ENCODE measurements at regions not wholly inside any gene's neighbourhood (a gene's known extent, or its start where the extent isn't known, plus 50 kb on each side); places are given as distances from the start of the nearest gene placed in this dataset.

DNA sequence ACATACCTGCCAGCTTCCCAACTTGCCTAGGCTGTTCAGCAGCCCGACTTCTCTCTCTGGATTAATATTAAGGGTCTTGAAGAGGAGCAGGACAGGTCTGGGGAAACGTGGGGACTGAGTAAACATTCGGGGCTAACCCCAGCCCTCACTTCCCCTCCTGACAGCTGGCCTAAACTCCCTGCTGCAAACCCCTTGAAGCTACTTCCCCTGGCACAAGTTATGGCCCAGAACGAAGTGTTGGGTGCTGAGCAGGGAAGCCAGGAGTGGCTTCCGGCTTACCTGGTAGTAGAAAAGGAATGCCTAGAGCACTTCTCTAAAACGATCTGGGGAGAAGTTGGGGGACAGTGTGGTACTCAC lies 200.0 kb downstream of the BCOR start (continued):
- TF ChIP-seq, protein P1, sequence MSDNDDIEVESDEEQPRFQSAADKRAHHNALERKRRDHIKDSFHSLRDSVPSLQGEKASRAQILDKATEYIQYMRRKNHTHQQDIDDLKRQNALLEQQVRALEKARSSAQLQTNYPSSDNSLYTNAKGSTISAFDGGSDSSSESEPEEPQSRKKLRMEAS (IDR thresholded peaks at IDR 0.05; ENCODE audit: low read depth): no peak
- TF ChIP-seq, protein P2, sequence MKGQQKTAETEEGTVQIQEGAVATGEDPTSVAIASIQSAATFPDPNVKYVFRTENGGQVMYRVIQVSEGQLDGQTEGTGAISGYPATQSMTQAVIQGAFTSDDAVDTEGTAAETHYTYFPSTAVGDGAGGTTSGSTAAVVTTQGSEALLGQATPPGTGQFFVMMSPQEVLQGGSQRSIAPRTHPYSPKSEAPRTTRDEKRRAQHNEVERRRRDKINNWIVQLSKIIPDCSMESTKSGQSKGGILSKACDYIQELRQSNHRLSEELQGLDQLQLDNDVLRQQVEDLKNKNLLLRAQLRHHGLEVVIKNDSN (IDR thresholded peaks at IDR 0.05; ENCODE audit: borderline replicate concordance, low read depth): no peak
- TF ChIP-seq EP300 (IDR thresholded peaks at IDR 0.05; ENCODE audit: borderline replicate concordance in 1 of 2, low read depth in 1 of 2, low read length in 1 of 2): no peak
- no peak for TF ChIP-seq JUND (IDR thresholded peaks at IDR 0.05)
- TF ChIP-seq GATA2 (CRISPR knock-in tag; IDR thresholded peaks at IDR 0.05): no peak

GRCh38 chrX:39898147-39898546 lies 199.6 kb downstream of the BCOR start:
- no peaks in the 10 kb centered on the region for H3K9me3 ChIP-seq
- DNase-seq: no peak
- no peaks in the 10 kb centered on the region for H4K20me1 ChIP-seq (ENCODE audit: insufficient read depth)
- ChIA-PET POLR2A (no interaction called here), CTCF (interaction anchor here (1.0 kb wide), 1 partner anchor 11 kb away, joined by 3 read pairs; no protein-coding TSS in a partner anchor)
- TF ChIP-seq GABPA (IDR thresholded peaks at IDR 0.05; ENCODE audit: low read depth) (no peak), CTCF (IDR thresholded peaks at IDR 0.05) (no peak), POLR2AphosphoS5 (IDR thresholded peaks at IDR 0.05; ENCODE audit: low read depth, low read length) (no peak), SIN3A (IDR thresholded peaks at IDR 0.05; ENCODE audit: borderline replicate concordance, low read depth, low read length) (no peak), TAF1 (IDR thresholded peaks at IDR 0.05; ENCODE audit: borderline replicate concordance, low read depth, low read length) (no peak), ELF1 (IDR thresholded peaks at IDR 0.05) (no peak), FOSL2 (IDR thresholded peaks at IDR 0.05; ENCODE audit: borderline replicate concordance, low read depth) (no peak), RCOR1 (IDR thresholded peaks at IDR 0.05; ENCODE audit: low read length) (no peak), RXRA (IDR thresholded peaks at IDR 0.05; ENCODE audit: borderline replicate concordance, low read depth) (no peak), FOXJ3 (CRISPR knock-in tag; IDR thresholded peaks at IDR 0.05) (no peak), FOXM1 (IDR thresholded peaks at IDR 0.05; ENCODE audit: low read depth) (no peak), TCF12 (IDR thresholded peaks at IDR 0.05) (no peak), RFX5 (IDR thresholded peaks at IDR 0.05; ENCODE audit: low read length) (no peak), RAD21 (IDR thresholded peaks at IDR 0.05; ENCODE audit: low read length) (no peak), EP300 (IDR thresholded peaks at IDR 0.05; ENCODE audit: borderline replicate concordance in 1 of 2, low read depth in 1 of 2, low read length in 1 of 2) (no peak), NFIC (IDR thresholded peaks at IDR 0.05; ENCODE audit: borderline replicate concordance) (no peak)
- TF ChIP-seq, protein P3, sequence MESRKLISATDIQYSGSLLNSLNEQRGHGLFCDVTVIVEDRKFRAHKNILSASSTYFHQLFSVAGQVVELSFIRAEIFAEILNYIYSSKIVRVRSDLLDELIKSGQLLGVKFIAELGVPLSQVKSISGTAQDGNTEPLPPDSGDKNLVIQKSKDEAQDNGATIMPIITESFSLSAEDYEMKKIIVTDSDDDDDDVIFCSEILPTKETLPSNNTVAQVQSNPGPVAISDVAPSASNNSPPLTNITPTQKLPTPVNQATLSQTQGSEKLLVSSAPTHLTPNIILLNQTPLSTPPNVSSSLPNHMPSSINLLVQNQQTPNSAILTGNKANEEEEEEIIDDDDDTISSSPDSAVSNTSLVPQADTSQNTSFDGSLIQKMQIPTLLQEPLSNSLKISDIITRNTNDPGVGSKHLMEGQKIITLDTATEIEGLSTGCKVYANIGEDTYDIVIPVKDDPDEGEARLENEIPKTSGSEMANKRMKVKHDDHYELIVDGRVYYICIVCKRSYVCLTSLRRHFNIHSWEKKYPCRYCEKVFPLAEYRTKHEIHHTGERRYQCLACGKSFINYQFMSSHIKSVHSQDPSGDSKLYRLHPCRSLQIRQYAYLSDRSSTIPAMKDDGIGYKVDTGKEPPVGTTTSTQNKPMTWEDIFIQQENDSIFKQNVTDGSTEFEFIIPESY (IDR thresholded peaks at IDR 0.05; ENCODE audit: borderline replicate concordance, low read depth): no peak
- TF ChIP-seq, protein P4, sequence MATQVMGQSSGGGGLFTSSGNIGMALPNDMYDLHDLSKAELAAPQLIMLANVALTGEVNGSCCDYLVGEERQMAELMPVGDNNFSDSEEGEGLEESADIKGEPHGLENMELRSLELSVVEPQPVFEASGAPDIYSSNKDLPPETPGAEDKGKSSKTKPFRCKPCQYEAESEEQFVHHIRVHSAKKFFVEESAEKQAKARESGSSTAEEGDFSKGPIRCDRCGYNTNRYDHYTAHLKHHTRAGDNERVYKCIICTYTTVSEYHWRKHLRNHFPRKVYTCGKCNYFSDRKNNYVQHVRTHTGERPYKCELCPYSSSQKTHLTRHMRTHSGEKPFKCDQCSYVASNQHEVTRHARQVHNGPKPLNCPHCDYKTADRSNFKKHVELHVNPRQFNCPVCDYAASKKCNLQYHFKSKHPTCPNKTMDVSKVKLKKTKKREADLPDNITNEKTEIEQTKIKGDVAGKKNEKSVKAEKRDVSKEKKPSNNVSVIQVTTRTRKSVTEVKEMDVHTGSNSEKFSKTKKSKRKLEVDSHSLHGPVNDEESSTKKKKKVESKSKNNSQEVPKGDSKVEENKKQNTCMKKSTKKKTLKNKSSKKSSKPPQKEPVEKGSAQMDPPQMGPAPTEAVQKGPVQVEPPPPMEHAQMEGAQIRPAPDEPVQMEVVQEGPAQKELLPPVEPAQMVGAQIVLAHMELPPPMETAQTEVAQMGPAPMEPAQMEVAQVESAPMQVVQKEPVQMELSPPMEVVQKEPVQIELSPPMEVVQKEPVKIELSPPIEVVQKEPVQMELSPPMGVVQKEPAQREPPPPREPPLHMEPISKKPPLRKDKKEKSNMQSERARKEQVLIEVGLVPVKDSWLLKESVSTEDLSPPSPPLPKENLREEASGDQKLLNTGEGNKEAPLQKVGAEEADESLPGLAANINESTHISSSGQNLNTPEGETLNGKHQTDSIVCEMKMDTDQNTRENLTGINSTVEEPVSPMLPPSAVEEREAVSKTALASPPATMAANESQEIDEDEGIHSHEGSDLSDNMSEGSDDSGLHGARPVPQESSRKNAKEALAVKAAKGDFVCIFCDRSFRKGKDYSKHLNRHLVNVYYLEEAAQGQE (IDR thresholded peaks at IDR 0.05; ENCODE audit: low read depth, low read length): no peak
- TF ChIP-seq, protein P1 (IDR thresholded peaks at IDR 0.05; ENCODE audit: low read depth): no peak
- H3K9ac ChIP-seq: no peak overlapping the region
- H3K27me3 ChIP-seq (ENCODE audit: insufficient read depth): no peaks in the 10 kb centered on the region; the same call in 1 of the 2 replicates
- H3K36me3 ChIP-seq (replicated peaks in 1 of 2; ENCODE audit: control insufficient read depth in 1 of 2, insufficient read depth in 2 of 2, low read length in 1 of 2): no peaks in the 10 kb centered on the region
- no peak overlapping the region for H3K4me3 ChIP-seq (ENCODE audit: low read depth in 2 of 2, low read length in 1 of 2)
- H3K4me2 ChIP-seq: peak overlapping the region; percentile 66
- peaks cover 5% of the 10 kb centered on the region for H3F3A ChIP-seq (replicated peaks; ENCODE audit: insufficient read depth)
- peaks cover 20 to 43% of the 10 kb centered on the region in 2 experiments; a peak in 3 of 4 replicates for H3K4me1 ChIP-seq (ENCODE audit: control insufficient read depth in 1 of 2, insufficient read depth in 2 of 2, low read depth in 1 of 2, low read length in 1 of 2)
- H3K27ac ChIP-seq (ENCODE audit: low read depth in 2 of 2, low read length in 1 of 2): peak overlapping the region in 1 of 2 experiments; percentile 56; a peak in 1 of 4 replicates
- WGBS (ENCODE audit: low lambda C conversion rate): 43% methylated on average over 2 of the region's 2 CpGs
- H2AFZ ChIP-seq (ENCODE audit: low read depth): no peak overlapping the region
- no peaks in the 10 kb centered on the region for H3K9me2 ChIP-seq
- no peaks in the 10 kb centered on the region for H3K79me2 ChIP-seq (ENCODE audit: insufficient read depth)
